ENCODE measurements at regions not wholly inside any gene's neighbourhood (a gene's known extent, or its start where the extent isn't known, plus 50 kb on each side); places are given as distances from the start of the nearest gene placed in this dataset.

DNA sequence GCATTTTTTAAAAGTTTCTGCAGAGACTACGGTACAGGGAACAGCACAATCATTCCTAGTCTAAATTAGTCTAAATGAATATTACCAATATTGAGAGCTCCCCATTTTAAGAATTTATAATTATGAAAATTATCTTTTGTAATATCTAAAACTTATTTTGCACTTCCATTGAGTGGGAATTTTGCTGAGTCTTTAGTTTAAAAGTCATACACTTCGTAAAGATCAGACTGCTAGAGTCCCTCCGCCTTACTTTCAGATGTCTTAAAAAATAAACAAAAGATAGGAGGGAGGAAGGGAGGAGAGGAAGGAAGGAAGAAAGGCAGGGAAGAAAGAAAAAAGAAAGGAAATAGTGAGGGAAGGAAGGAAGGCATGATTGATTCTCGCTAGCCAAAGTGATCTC lies 278.2 kb upstream of the PRDM1 start:
- ATAC-seq (no peak), DNase-seq (ENCODE audit: low read depth in 1 of 2, low spot score in 1 of 2) (no peak), FAIRE-seq (no peak)
- ChIA-PET CTCF (no interaction called here), POLR2A (no interaction called here)
- WGBS (ENCODE audit: missing lambda C conversion rate): 98% methylated on average over 4 of the region's 4 CpGs
- Histone ChIP-seq H3K4me2 (no peak overlapping the region), H3K4me1 (peaks cover 40% of the 10 kb centered on the region), H3K27ac (peak overlapping the region; percentile 28 to 57; a peak in 3 of 6 replicates), H3K9me3 (peaks cover 10% of the 10 kb centered on the region; the same call in 2 of the 3 replicates), H3K4me3 (no peak overlapping the region)
- TF ChIP-seq HEYL (CRISPR knock-in tag; IDR thresholded peaks at IDR 0.05) (no peak), SREBF2 (IDR thresholded peaks at IDR 0.05) (no peak), HDAC2 (IDR thresholded peaks at IDR 0.05) (no peak), HOXB5 (CRISPR knock-in tag; IDR thresholded peaks at IDR 0.05) (no peak), NR3C1 (IDR thresholded peaks at IDR 0.05) (no peak), ZC3H11A (IDR thresholded peaks at IDR 0.05) (no peak), ZNF302 (CRISPR knock-in tag; IDR thresholded peaks at IDR 0.05) (no peak), BHLHE40 (IDR thresholded peaks at IDR 0.05; ENCODE audit: low read depth, low read length) (no peak), RNF2 (IDR thresholded peaks at IDR 0.05; ENCODE audit: borderline replicate concordance, low read depth) (no peak), ESRRA (IDR thresholded peaks at IDR 0.05; ENCODE audit: borderline replicate concordance, low read length) (no peak)
- TF ChIP-seq, protein P1, sequence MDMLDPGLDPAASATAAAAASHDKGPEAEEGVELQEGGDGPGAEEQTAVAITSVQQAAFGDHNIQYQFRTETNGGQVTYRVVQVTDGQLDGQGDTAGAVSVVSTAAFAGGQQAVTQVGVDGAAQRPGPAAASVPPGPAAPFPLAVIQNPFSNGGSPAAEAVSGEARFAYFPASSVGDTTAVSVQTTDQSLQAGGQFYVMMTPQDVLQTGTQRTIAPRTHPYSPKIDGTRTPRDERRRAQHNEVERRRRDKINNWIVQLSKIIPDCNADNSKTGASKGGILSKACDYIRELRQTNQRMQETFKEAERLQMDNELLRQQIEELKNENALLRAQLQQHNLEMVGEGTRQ (IDR thresholded peaks at IDR 0.05): no peak

DNA sequence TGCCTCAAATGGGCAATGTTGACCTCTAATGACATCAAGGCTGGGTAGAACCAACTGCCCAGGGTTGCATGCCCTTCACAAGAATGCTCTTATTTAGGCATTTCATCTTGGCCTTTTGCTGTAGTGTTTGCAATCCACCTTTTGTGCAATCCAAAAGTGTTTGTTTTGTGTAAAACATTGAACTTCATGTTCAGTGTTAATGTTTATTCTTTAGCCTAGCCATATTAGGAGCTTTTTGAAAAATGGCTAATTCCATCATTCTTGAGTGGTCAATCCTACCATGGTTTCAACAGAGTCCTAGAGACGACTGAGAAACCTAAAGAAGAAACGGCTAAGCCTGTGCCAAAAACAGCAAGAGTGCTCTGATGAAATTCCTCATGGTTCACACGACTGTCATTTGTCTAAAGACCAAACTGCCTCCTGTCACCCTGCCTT lies 279.6 kb upstream of the PRDM1 start:
- ChIA-PET POLR2A (no interaction called here), CTCF (no interaction called here)
- H3K4me2 ChIP-seq: peak overlapping the region; percentile 42
- ATAC-seq (peak in 1 of 2 experiments; percentile 71; a peak in 3 of 6 replicates), FAIRE-seq (no peak), DNase-seq (ENCODE audit: low read depth in 1 of 2, low spot score in 1 of 2) (peak in 1 of 2 experiments; percentile 79)
- H3K4me1 ChIP-seq: peaks cover 40% of the 10 kb centered on the region
- peak; percentile 30; the same call in 1 of the 3 replicates for TF ChIP-seq SMC3 (IDR thresholded peaks at IDR 0.05)
- no peak for TF ChIP-seq ZNF302 (CRISPR knock-in tag; IDR thresholded peaks at IDR 0.05)
- 0 out of 2 replicates have a peak, but pooled peaks have one; percentile 41 for TF ChIP-seq HOXB5 (CRISPR knock-in tag; IDR thresholded peaks at IDR 0.05)
- TF ChIP-seq, protein P2, sequence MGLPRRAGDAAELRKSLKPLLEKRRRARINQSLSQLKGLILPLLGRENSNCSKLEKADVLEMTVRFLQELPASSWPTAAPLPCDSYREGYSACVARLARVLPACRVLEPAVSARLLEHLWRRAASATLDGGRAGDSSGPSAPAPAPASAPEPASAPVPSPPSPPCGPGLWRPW (IDR thresholded peaks at IDR 0.05): peak; percentile 35; the same call in 1 of the 2 replicates
- TF ChIP-seq, protein P3, sequence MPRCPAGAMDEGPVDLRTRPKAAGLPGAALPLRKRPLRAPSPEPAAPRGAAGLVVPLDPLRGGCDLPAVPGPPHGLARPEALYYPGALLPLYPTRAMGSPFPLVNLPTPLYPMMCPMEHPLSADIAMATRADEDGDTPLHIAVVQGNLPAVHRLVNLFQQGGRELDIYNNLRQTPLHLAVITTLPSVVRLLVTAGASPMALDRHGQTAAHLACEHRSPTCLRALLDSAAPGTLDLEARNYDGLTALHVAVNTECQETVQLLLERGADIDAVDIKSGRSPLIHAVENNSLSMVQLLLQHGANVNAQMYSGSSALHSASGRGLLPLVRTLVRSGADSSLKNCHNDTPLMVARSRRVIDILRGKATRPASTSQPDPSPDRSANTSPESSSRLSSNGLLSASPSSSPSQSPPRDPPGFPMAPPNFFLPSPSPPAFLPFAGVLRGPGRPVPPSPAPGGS (IDR thresholded peaks at IDR 0.05): 0 out of 3 replicates have a peak, but pooled peaks have one; percentile 33
- TF ChIP-seq TP53 (CRISPR knock-in tag; IDR thresholded peaks at IDR 0.05): no peak
- no peak for TF ChIP-seq ESRRA (IDR thresholded peaks at IDR 0.05; ENCODE audit: borderline replicate concordance, low read length)
- TF ChIP-seq NPAS2 (CRISPR knock-in tag; IDR thresholded peaks at IDR 0.05; ENCODE audit: borderline replicate concordance): no peak
- peak; percentile 76 for TF ChIP-seq GATA3 (IDR thresholded peaks at IDR 0.05; ENCODE audit: borderline replicate concordance)
- peak; percentile 3 for TF ChIP-seq ZFP36 (IDR thresholded peaks at IDR 0.05; ENCODE audit: borderline replicate concordance, partially characterized antibody)
- no peak for TF ChIP-seq CHD2 (IDR thresholded peaks at IDR 0.05; ENCODE audit: low read length, partially characterized antibody)
- no peak for TF ChIP-seq MAFK (IDR thresholded peaks at IDR 0.05; ENCODE audit: partially characterized antibody)
- TF ChIP-seq BHLHE40 (IDR thresholded peaks at IDR 0.05; ENCODE audit: low read depth, low read length): no peak
- no peak for TF ChIP-seq CHD4 (IDR thresholded peaks at IDR 0.05; ENCODE audit: borderline replicate concordance)
- TF ChIP-seq CEBPB (IDR thresholded peaks at IDR 0.05): peak; percentile 71 to 79
- peak; percentile 44 to 50; a peak in 2 of 5 replicates for TF ChIP-seq EP300 (IDR thresholded peaks at IDR 0.05)
- TF ChIP-seq, protein P4, sequence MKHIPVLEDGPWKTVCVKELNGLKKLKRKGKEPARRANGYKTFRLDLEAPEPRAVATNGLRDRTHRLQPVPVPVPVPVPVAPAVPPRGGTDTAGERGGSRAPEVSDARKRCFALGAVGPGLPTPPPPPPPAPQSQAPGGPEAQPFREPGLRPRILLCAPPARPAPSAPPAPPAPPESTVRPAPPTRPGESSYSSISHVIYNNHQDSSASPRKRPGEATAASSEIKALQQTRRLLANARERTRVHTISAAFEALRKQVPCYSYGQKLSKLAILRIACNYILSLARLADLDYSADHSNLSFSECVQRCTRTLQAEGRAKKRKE (CRISPR knock-in tag; IDR thresholded peaks at IDR 0.05; ENCODE audit: low read depth): no peak
- TF ChIP-seq JUN (IDR thresholded peaks at IDR 0.05): 0 out of 5 replicates have a peak, but pooled peaks of 1 of the 2 experiments have one; percentile 38
- TF ChIP-seq MYC (IDR thresholded peaks at IDR 0.05; ENCODE audit: borderline replicate concordance, low read length): no peak
- no peak for TF ChIP-seq FOSL2 (IDR thresholded peaks at IDR 0.05)
- 0 out of 2 replicates have a peak, but pooled peaks have one; percentile 12 for TF ChIP-seq FOSL2 (CRISPR knock-in tag; IDR thresholded peaks at IDR 0.05)
- TF ChIP-seq RNF2 (IDR thresholded peaks at IDR 0.05; ENCODE audit: borderline replicate concordance, low read depth): no peak
- no peak for TF ChIP-seq RARB (CRISPR knock-in tag; IDR thresholded peaks at IDR 0.05)
- TF ChIP-seq, protein P5, sequence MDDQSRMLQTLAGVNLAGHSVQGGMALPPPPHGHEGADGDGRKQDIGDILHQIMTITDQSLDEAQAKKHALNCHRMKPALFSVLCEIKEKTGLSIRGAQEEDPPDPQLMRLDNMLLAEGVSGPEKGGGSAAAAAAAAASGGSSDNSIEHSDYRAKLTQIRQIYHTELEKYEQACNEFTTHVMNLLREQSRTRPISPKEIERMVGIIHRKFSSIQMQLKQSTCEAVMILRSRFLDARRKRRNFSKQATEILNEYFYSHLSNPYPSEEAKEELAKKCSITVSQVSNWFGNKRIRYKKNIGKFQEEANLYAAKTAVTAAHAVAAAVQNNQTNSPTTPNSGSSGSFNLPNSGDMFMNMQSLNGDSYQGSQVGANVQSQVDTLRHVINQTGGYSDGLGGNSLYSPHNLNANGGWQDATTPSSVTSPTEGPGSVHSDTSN (IDR thresholded peaks at IDR 0.05): no peak
- peak in 1 of 2 experiments; percentile 10; a peak in 1 of 5 replicates for TF ChIP-seq RAD21 (conservative IDR thresholded peaks at IDR 0.05 in 1 of 2, IDR thresholded peaks at IDR 0.05 in 1 of 2)
- TF ChIP-seq POLR2AphosphoS2 (conservative IDR thresholded peaks at IDR 0.05; ENCODE audit: low read length): no peak
- no peak overlapping the region for H3K4me3 ChIP-seq
- 12% methylated on average over 3 of the region's 3 CpGs for WGBS (ENCODE audit: missing lambda C conversion rate)
- H3K9me3 ChIP-seq: peaks cover 21% of the 10 kb centered on the region; the same call in 2 of the 3 replicates
- H3K27ac ChIP-seq: peak overlapping the region; percentile 60 to 76
